GM19397 (cell line): ENCODE measurements at regions not wholly inside any gene's neighbourhood (a gene's known extent, or its start where the extent isn't known, plus 50 kb on each side); places are given as distances from the start of the nearest gene placed in this dataset.
"Not testable (repeated sequence)": the region's sequence is repeated elsewhere in the genome, so short reads cannot be mapped to it uniquely, and the experiment has no call there.

Experiments used
- ATAC-seq: cut with Tn5 transposase; IDR thresholded peaks from one replicate; pipeline ENCODE4 v1.9.1; 2021; ENCODE audit warnings: mild to moderate bottlenecking, moderate library complexity; ENCODE audit not compliant: unreplicated experiment

GRCh38 chr10:131839880-131840787 is 60.7 kb upstream of the PPP2R2D start:
- ATAC-seq = not testable (repeated sequence)

- no peak for ATAC-seq
Measured at GRCh38 chr10:131840788-131841118, 60.1 kb upstream of the PPP2R2D start.

GRCh38 chr10:131841131-131841660 is 59.6 kb upstream of the PPP2R2D start:
- ATAC-seq = no peak

GRCh38 chr10:131841661-131842139 is 59.1 kb upstream of the PPP2R2D start:
- no peak for ATAC-seq

GRCh38 chr10:131842351-131843088 is 58.3 kb upstream of the PPP2R2D start:
- no peak for ATAC-seq

GRCh38 chr10:131843089-131843595 is 57.7 kb upstream of the PPP2R2D start:
- ATAC-seq = no peak

GRCh38 chr10:131843881-131844284 is 56.9 kb upstream of the PPP2R2D start:
- no peak for ATAC-seq

GRCh38 chr10:131844529-131845084 is 56.2 kb upstream of the PPP2R2D start:
- ATAC-seq = no peak

GRCh38 chr10:131845505-131846239 is 55.1 kb upstream of the PPP2R2D start:
- ATAC-seq = no peak

- no peak for ATAC-seq
Measured at GRCh38 chr10:131846240-131847101, 54.3 kb upstream of the PPP2R2D start.

- ATAC-seq = no peak
Measured at GRCh38 chr10:131847241-131847783, 53.5 kb upstream of the PPP2R2D start.

- ATAC-seq = no peak
Measured at GRCh38 chr10:131848296-131848695, 52.5 kb upstream of the PPP2R2D start.

- no peak for ATAC-seq
Measured at GRCh38 chr10:131848741-131849590, 51.8 kb upstream of the PPP2R2D start.

GRCh38 chr10:131849591-131850382 is 51.0 kb upstream of the PPP2R2D start:
- no peak for ATAC-seq

GRCh38 chr10:131850383-131850870 is 50.4 kb upstream of the PPP2R2D start:
- ATAC-seq = no peak
